Stomach (tissue), 8 donors: ENCODE measurements at regions not wholly inside any gene's neighbourhood (a gene's known extent, or its start where the extent isn't known, plus 50 kb on each side); places are given as distances from the start of the nearest gene placed in this dataset.
A peak's percentile ranks its signal among the peaks of the same experiment; 100 is the strongest.

ENCODE experiments used
- DNase-seq, 2 donors: peaks; one replicate each; pipeline versions ENCODE4 v3.0.0 to v3.0.0-alpha.2; 2013 to 2019
- H3K27ac ChIP-seq, 5 donors: fragments of 200-600 bp in 4 of 5; sonication (generic) in 4 of 5; one replicate each; pipeline ENCODE4 v1.5.1; 2013 to 2019; ENCODE audit warnings: mild to moderate bottlenecking in 1 of 5, moderate library complexity in 1 of 5
- H3K27me3 ChIP-seq, 3 donors: fragments of 200-600 bp; sonication (generic); one replicate each; pipeline ENCODE4 v1.5.1; 2017 to 2019; ENCODE audit warnings: mixed run types in 1 of 3
- H3K36me3 ChIP-seq, 4 donors: fragments of 200-600 bp; sonication (generic); 1 replicate in 3 of 4; 2 replicates in 1 of 4; pipeline ENCODE4 v1.5.1; 2016 to 2019
- H3K4me1 ChIP-seq, 4 donors: fragments of 200-600 bp; sonication (generic); one replicate each; pipeline ENCODE4 v1.5.1; 2016 to 2019
- H3K4me3 ChIP-seq, 4 donors: fragments of 200-600 bp; sonication (generic) in 3 of 4; one replicate each; pipeline ENCODE4 v1.5.1; 2016 to 2019; ENCODE audit warnings: mild to moderate bottlenecking in 1 of 4
- H3K9me3 ChIP-seq, 4 donors: fragments of 200-600 bp; sonication (generic); one replicate each; pipeline ENCODE4 v1.5.1; 2016 to 2019
- CTCF ChIP-seq, 7 experiments: fragments of 450-650 bp in 4 of 7; fragments of 200-600 bp in 3 of 7; sonication (generic) in 3 of 7; IDR thresholded peaks; one replicate each; pipeline ENCODE4 v1.5.1; 2016 to 2019; ENCODE audit warnings: antibody characterized with exemption in 7 of 7, control low read depth in 2 of 7, mild to moderate bottlenecking in 1 of 7
- EP300 ChIP-seq: sonication (generic); formaldehyde crosslinking; IDR thresholded peaks from one replicate; pipeline ENCODE4 v1.6.1; 2017; ENCODE audit warnings: antibody characterized with exemption
- POLR2A ChIP-seq, 4 donors: fragments of 450-650 bp; IDR thresholded peaks; one replicate each; pipeline ENCODE4 v1.6.1; 2016; ENCODE audit warnings: antibody characterized with exemption in 4 of 4, control low read depth in 2 of 4, mild to moderate bottlenecking in 1 of 4, moderate library complexity in 1 of 4
- POLR2AphosphoS5 ChIP-seq, 3 donors: sonication (generic); formaldehyde crosslinking; IDR thresholded peaks; one replicate each; pipeline ENCODE4 v1.6.1; 2016; ENCODE audit warnings: antibody characterized with exemption in 3 of 3
- WGBS, 5 donors: extraction: QIAGEN DNeasy Blood & Tissue Kit in 3 of 5; methylation state at CpG; one replicate each; pipeline versions ENCODE4 v1.1.5 to v1.1.7; 2013 to 2018; 5-methylcytosine and 5-hydroxymethylcytosine counted together
- intact Hi-C: fragments of 100-400 bp; cut with DNase I; formaldehyde crosslinking; loops from one replicate; pipeline ENCODE4 v1.15.1; 2023; ENCODE audit warnings: low total_unique reads
- donor health status: healthy with polysubstance abuse.
- donor health status: Bipolar disorder and iron deficiency.
- donor health status: healthy.

- no peak for DNase-seq
- Histone ChIP-seq H3K27ac (no peak overlapping the region), H3K27me3 (no peaks in the 10 kb centered on the region), H3K9me3 (peaks cover 0 to 4% (median 2%) of the 10 kb centered on the region in 4 donors), H3K4me1 (no peaks in the 10 kb centered on the region), H3K36me3 (no peaks in the 10 kb centered on the region), H3K4me3 (no peak overlapping the region)
- intact Hi-C loops: no loop called here
- 68 to 81% (median 78%) methylated on average over 2 of the region's 2 CpGs for WGBS, 5 donors
- TF ChIP-seq POLR2AphosphoS5 (IDR thresholded peaks at IDR 0.05) (no peak), CTCF (IDR thresholded peaks at IDR 0.05) (no peak), POLR2A (IDR thresholded peaks at IDR 0.05) (no peak), EP300 (no peak)
Measured at GRCh38 chr6:164990901-164991300, 318.5 kb downstream of the C6orf118 start.

GRCh38 chr6:164982389-164982788, 327.0 kb downstream of the C6orf118 start:
- DNase-seq: no peak
- Histone ChIP-seq H3K27ac (no peak overlapping the region), H3K9me3 (peaks cover 0 to 7% (median 0%) of the 10 kb centered on the region in 4 donors), H3K4me1 (no peaks in the 10 kb centered on the region), H3K27me3 (no peaks in the 10 kb centered on the region), H3K36me3 (no peaks in the 10 kb centered on the region), H3K4me3 (no peak overlapping the region)
- intact Hi-C loops: no loop called here
- WGBS, 5 donors: 19 to 41% (median 31%) methylated on average over 3 of the region's 3 CpGs
- TF ChIP-seq POLR2A (IDR thresholded peaks at IDR 0.05): no peak
- TF ChIP-seq EP300: no peak
- no peak for TF ChIP-seq CTCF (IDR thresholded peaks at IDR 0.05)
- TF ChIP-seq POLR2AphosphoS5 (IDR thresholded peaks at IDR 0.05): no peak

GRCh38 chr6:164967102-164967501, 342.3 kb downstream of the C6orf118 start:
- intact Hi-C loops: no loop called here
- TF ChIP-seq EP300 (no peak), CTCF (IDR thresholded peaks at IDR 0.05) (no peak), POLR2AphosphoS5 (IDR thresholded peaks at IDR 0.05) (no peak), POLR2A (IDR thresholded peaks at IDR 0.05) (no peak)
- Histone ChIP-seq H3K4me1 (no peaks in the 10 kb centered on the region), H3K9me3 (peaks cover 0 to 14% (median 11%) of the 10 kb centered on the region in 4 donors), H3K27me3 (no peaks in the 10 kb centered on the region), H3K4me3 (no peak overlapping the region), H3K36me3 (no peaks in the 10 kb centered on the region), H3K27ac (no peak overlapping the region)
- DNase-seq: peak in 1 of 2 donors; percentile 19
- 69 to 74% (median 73%) methylated on average over 12 of the region's 12 CpGs for whole genome bisulfite sequencing, 5 donors

GRCh38 chr6:164962805-164963204, 346.6 kb downstream of the C6orf118 start:
- no peaks in the 10 kb centered on the region for H3K36me3 ChIP-seq
- WGBS, 5 donors: 30 to 43% (median 35%) methylated on average over 1 of the region's 1 CpG
- no peak for DNase-seq

More at GRCh38 chr6:164962805-164963204, 346.6 kb downstream of the C6orf118 start:
- H3K4me1 ChIP-seq: no peaks in the 10 kb centered on the region
- intact Hi-C loops: no loop called here
- H3K27me3 ChIP-seq: no peaks in the 10 kb centered on the region
- peaks cover 0 to 23% (median 15%) of the 10 kb centered on the region in 4 donors for H3K9me3 ChIP-seq
- no peak overlapping the region for H3K27ac ChIP-seq
- no peak overlapping the region for H3K4me3 ChIP-seq
- TF ChIP-seq EP300: no peak
- no peak for TF ChIP-seq CTCF (IDR thresholded peaks at IDR 0.05)
- no peak for TF ChIP-seq POLR2AphosphoS5 (IDR thresholded peaks at IDR 0.05)
- TF ChIP-seq POLR2A (IDR thresholded peaks at IDR 0.05): no peak
